BJ (cell line): ENCODE measurements at regions not wholly inside any gene's neighbourhood (a gene's known extent, or its start where the extent isn't known, plus 50 kb on each side); places are given as distances from the start of the nearest gene placed in this dataset.
"Not testable (repeated sequence)": the region's sequence is repeated elsewhere in the genome, so short reads cannot be mapped to it uniquely, and the experiment has no call there.

Experiments used
- CTCF ChIA-PET: fragments of 350-600 bp; formaldehyde crosslinking; extraction: SDS; loops from one replicate; lab custom pipeline; 2021; ENCODE audit warnings: antibody characterized with exemption, inconsistent platforms; lab: Yijun Ruan, JAX
- POLR2A ChIA-PET: fragments of 300-600 bp; sonication (Branson Sonifier 250); formaldehyde crosslinking; extraction: SDS; loops from one replicate; lab custom pipeline; 2021; ENCODE audit warnings: antibody characterized with exemption; lab: Charles Lee
- DNase-seq: peaks from one replicate; pipeline ENCODE4 v3.0.0-alpha.2; 2011; ENCODE audit warnings: low read depth
- H3K27me3 ChIP-seq: 2 replicates; pipeline ENCODE4 v1.6.0; 2011; ENCODE audit warnings: low read length; ENCODE audit not compliant: control insufficient read depth, insufficient read depth
- H3K36me3 ChIP-seq: 2 replicates; pipeline ENCODE4 v1.5.1; 2011; ENCODE audit warnings: low read length; ENCODE audit not compliant: control insufficient read depth, insufficient read depth
- H3K4me3 ChIP-seq: 2 replicates; pipeline ENCODE4 v1.5.1; 2011; ENCODE audit warnings: low read depth, mild to moderate bottlenecking, control low read depth, low read length
- CTCF ChIP-seq: IDR thresholded peaks from 2 replicates; pipeline ENCODE4 v1.5.1; 2011; ENCODE audit warnings: low read depth, mild to moderate bottlenecking, control low read depth, inconsistent platforms, low read length, moderate library complexity; ENCODE audit not compliant: insufficient read depth

DNA sequence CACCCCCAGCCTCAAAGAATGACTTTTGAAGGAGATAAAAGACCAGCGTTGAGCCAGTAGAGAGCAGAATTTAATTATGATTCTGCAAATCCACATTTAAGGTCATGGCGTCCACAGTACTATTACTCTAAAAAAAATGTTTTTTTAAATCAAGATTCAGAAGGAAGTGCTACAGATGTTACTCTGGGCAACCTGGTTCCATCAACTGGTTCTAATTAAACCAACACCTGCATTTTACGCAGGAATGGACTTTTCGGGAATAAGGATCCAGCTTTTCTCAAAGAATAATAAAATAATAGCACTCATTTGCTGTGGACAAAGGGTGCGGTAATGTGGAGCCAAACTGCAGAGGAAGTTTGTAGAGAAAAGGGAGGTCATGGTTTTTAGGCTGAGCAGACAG lies 62.9 kb upstream of the IPO5 start:
- Histone ChIP-seq H3K27me3 (no peaks in the 10 kb centered on the region), H3K4me3 (no peak overlapping the region), H3K36me3 (no peaks in the 10 kb centered on the region)
- ChIA-PET POLR2A (interaction anchor here (0.7 kb wide), 1 partner anchor 1668 kb away, joined by 3 read pairs; no protein-coding TSS in a partner anchor), CTCF (no interaction called here)
- no peak for TF ChIP-seq CTCF
- no peak for DNase-seq

- H3K36me3 ChIP-seq, H3K4me3 ChIP-seq, CTCF ChIA-PET, DNase-seq, H3K27me3 ChIP-seq, POLR2A ChIA-PET: not testable (repeated sequence)
These were observed 61.5 kb upstream of the IPO5 start for GRCh38 chr13:97891964-97892363.

DNA sequence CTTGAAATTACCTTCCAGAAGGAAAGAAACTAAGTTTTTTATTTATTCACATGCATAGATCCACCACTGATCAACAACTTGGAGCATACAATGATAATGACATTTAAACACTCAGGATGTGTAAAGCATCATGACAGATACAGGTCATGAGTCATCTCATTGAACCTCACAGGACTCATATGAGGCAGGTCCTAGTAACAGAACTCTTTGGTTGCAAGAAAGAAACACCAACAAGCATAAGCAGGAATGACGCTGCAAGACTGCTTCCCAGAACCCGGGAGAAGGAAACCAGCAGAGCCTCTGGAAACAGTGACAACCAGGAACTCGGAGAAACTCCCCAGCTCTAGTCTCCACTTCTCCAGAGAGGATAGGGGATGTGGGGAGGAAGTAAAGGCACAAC lies 60.8 kb upstream of the IPO5 start:
- TF ChIP-seq CTCF, result no peak
- CTCF ChIA-PET, result interaction anchor here (1.1 kb wide), 1 partner anchor 49 kb away, joined by 3 read pairs; no protein-coding TSS in a partner anchor
- POLR2A ChIA-PET, result no interaction called here

DNA sequence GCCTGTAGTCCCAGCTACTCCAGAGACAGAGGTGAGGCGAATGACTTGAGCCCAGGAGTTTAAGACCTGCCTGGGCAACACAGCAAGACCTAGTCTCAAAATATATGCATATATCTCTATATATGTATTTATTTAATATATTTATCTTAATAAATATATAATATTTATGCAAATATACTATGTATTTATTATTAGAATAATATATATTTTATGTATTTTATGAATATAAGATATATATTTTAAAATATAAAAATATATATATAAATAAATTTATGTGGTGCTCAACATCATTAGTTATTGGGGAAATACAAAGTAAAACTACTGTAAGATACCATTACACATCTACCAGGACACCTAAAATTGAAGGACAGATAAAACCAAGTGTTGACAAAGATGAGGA lies 58.1 kb upstream of the IPO5 start:
- no peak for TF ChIP-seq CTCF
- Histone ChIP-seq H3K36me3 (no peaks in the 10 kb centered on the region), H3K4me3 (no peak overlapping the region), H3K27me3 (no peaks in the 10 kb centered on the region)
- DNase-seq, result no peak
- CTCF ChIA-PET, result interaction anchor here (0.6 kb wide), 1 partner anchor 1717 kb away, joined by 3 read pairs; no protein-coding TSS in a partner anchor
- POLR2A ChIA-PET, result no interaction called here

More for the DNA sequence above, 60.8 kb upstream of the IPO5 start:
- DNase-seq, result no peak
- Histone ChIP-seq H3K36me3 (no peaks in the 10 kb centered on the region), H3K27me3 (no peaks in the 10 kb centered on the region), H3K4me3 (no peak overlapping the region)

DNA sequence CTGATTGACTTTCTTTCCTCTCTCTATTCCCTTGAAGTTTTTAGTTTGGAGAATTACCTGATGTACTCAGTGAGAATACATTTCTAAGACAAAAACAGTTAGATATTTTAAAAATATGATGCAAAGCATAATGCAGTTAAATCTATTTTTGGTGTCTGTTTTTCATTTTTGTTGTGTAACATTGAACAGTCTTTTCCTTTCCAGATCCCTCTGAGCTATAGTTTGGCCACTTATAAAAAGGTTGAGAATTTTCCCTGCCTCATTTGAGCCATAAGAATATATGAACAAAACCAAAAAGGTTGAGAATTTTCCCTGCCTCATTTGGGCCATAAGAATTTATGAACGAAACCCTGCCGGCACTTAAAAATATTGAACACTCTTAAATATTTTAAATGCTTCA lies 57.0 kb upstream of the IPO5 start:
- CTCF ChIA-PET, result interaction anchor here (1.0 to 1.6 kb wide), 3 partner anchors 12 to 25 kb away, joined by 3 to 5 read pairs (median 4); no protein-coding TSS in a partner anchor
- H3K27me3 ChIP-seq, result no peaks in the 10 kb centered on the region
- no peaks in the 10 kb centered on the region for H3K36me3 ChIP-seq
- H3K4me3 ChIP-seq, result no peak overlapping the region
- DNase-seq, result no peak
- POLR2A ChIA-PET, result interaction anchor here (0.7 kb wide), 1 partner anchor 16 kb away, joined by 5 read pairs; no protein-coding TSS in a partner anchor
- no peak for TF ChIP-seq CTCF

GRCh38 chr13:97901716-97902115 lies 51.8 kb upstream of the IPO5 start:
- H3K36me3 ChIP-seq, result no peaks in the 10 kb centered on the region
- ChIA-PET CTCF (interaction anchor here (1.0 to 2.6 kb wide), 2 partner anchors 10 to 46 kb away, joined by 4 to 24 read pairs; no protein-coding TSS in a partner anchor), POLR2A (no interaction called here)
- TF ChIP-seq CTCF, result no peak
- no peak for DNase-seq
- H3K4me3 ChIP-seq, result no peak overlapping the region
- H3K27me3 ChIP-seq, result no peaks in the 10 kb centered on the region
